HepG2 (cell line): ENCODE measurements at regions not wholly inside any gene's neighbourhood (a gene's known extent, or its start where the extent isn't known, plus 50 kb on each side); places are given as distances from the start of the nearest gene placed in this dataset.

Experiments used
- ATAC-seq: fragments of 200-7000 bp; cut with Tn5 transposase; 3 replicates; pipeline ENCODE4 v1.9.1; 2020; ENCODE audit warnings: mild to moderate bottlenecking, moderate library complexity
- BruUV-seq: library from RNA; stranded (reverse); fragments of 400-500 nt; replicated peaks from 2 replicates; lab custom pipeline; 2021; lab: Mats Ljungman, UMichigan
- CTCF ChIA-PET: fragments of 300-600 bp; formaldehyde crosslinking; extraction: SDS; loops from one replicate; lab custom pipeline; 2021; ENCODE audit warnings: low total read pairs, inconsistent platforms, low intra/inter-chr PET ratio; lab: Yijun Ruan, JAX
- POLR2A ChIA-PET: fragments of 350-600 bp; sonication (Branson Sonifier 250); formaldehyde crosslinking; loops from one replicate; lab custom pipeline; 2020; ENCODE audit warnings: antibody characterized with exemption, inconsistent platforms; lab: Yijun Ruan, JAX
- DNase-seq: peaks from one replicate; pipeline ENCODE4 v3.0.0-alpha.2; 2015; ENCODE audit warnings: low spot score
- FAIRE-seq: peaks from 3 replicates; lab custom pipeline; 2011; peaks lifted over from hg19 to GRCh38; lab: Jason Lieb, UNC
- H2AFZ ChIP-seq: one replicate; pipeline ENCODE4 v1.6.1; 2011; ENCODE audit warnings: low read length, inconsistent platforms
- H3K27ac ChIP-seq: fragments of 300-600 bp; 3 replicates; pipeline ENCODE4 v1.8.0; 2011; ENCODE audit warnings: mixed run types, mild to moderate bottlenecking, mixed read lengths, low read length, inconsistent platforms; ENCODE audit not compliant: insufficient read depth; ENCODE audit errors: extremely low read length
- H3K27me3 ChIP-seq, 2 experiments: fragments of 200-600 bp in 1 of 2; 2 replicates in 1 of 2; 3 replicates in 1 of 2; pipeline versions ENCODE4 v1.6.0 to v1.8.0; 2011; ENCODE audit warnings: low read length in 2 of 2, mild to moderate bottlenecking in 2 of 2, moderate library complexity in 2 of 2, inconsistent platforms in 1 of 2; ENCODE audit not compliant: insufficient read depth in 2 of 2, control insufficient read depth in 1 of 2
- H3K36me3 ChIP-seq, 2 experiments: fragments of 200-600 bp in 1 of 2; replicated peaks in 1 of 2; 2 replicates in 1 of 2; 3 replicates in 1 of 2; pipeline versions ENCODE4 v1.5.1 to v1.8.0; 2011; ENCODE audit warnings: low read length in 2 of 2, inconsistent platforms in 1 of 2; ENCODE audit not compliant: insufficient read depth in 2 of 2, control insufficient read depth in 1 of 2
- H3K4me1 ChIP-seq: 2 replicates; pipeline ENCODE4 v1.5.1; 2012; ENCODE audit warnings: low read length, inconsistent platforms; ENCODE audit not compliant: insufficient read depth
- H3K4me2 ChIP-seq: 2 replicates; pipeline ENCODE4 v1.6.0; 2011; ENCODE audit warnings: low read depth, low read length, inconsistent platforms
- H3K4me3 ChIP-seq, 3 experiments: fragments of 200-600 bp in 1 of 3; sonication (generic), shearing (Covaris generic) in 1 of 3; replicated peaks in 1 of 3; 2 replicates each; pipeline ENCODE4 v1.5.1; 2011 to 2016; ENCODE audit warnings: low read length in 3 of 3, inconsistent platforms in 2 of 3, low read depth in 2 of 3, mild to moderate bottlenecking in 2 of 3, control low read depth in 1 of 3, mixed read lengths in 1 of 3; ENCODE audit not compliant: insufficient read depth in 1 of 3
- H3K79me2 ChIP-seq: one replicate; pipeline ENCODE4 v1.6.1; 2011; ENCODE audit warnings: low read length, inconsistent platforms; ENCODE audit not compliant: insufficient read depth
- H3K9ac ChIP-seq: 2 replicates; pipeline ENCODE4 v1.6.0; 2011; ENCODE audit warnings: mild to moderate bottlenecking, low read depth, low read length, inconsistent platforms; ENCODE audit not compliant: insufficient read depth
- H3K9me3 ChIP-seq: 2 replicates; pipeline ENCODE4 v1.5.1; 2012; ENCODE audit warnings: mild to moderate bottlenecking, low read length
- H4K20me1 ChIP-seq: 2 replicates; pipeline ENCODE4 v1.6.0; 2011; ENCODE audit warnings: inconsistent platforms, mild to moderate bottlenecking, low read length, moderate library complexity; ENCODE audit not compliant: insufficient read depth
- ELF4 ChIP-seq: sonication (generic); formaldehyde crosslinking; IDR thresholded peaks from 2 replicates; pipeline ENCODE4 v1.5.0; 2020; ENCODE audit warnings: missing genetic modification reagents, mild to moderate bottlenecking, moderate library complexity, borderline replicate concordance
- FOXP4 ChIP-seq: sonication (generic); formaldehyde crosslinking; IDR thresholded peaks from 2 replicates; pipeline ENCODE4 v1.4.0; 2020; ENCODE audit warnings: missing genetic modification reagents
- GTF3A ChIP-seq: sonication (generic); formaldehyde crosslinking; conservative IDR thresholded peaks from 2 replicates; pipeline ENCODE4 v1.4.0; 2020; ENCODE audit warnings: mild to moderate bottlenecking, missing genetic modification reagents
- MED13 ChIP-seq: sonication (generic); formaldehyde crosslinking; IDR thresholded peaks from 2 replicates; pipeline ENCODE4 v1.5.0; 2020; ENCODE audit warnings: missing genetic modification reagents
- MYNN ChIP-seq: sonication (generic); formaldehyde crosslinking; IDR thresholded peaks from 2 replicates; pipeline ENCODE4 v1.4.0; 2020; ENCODE audit warnings: mild to moderate bottlenecking, low read depth, missing genetic modification reagents
- MYPOP ChIP-seq: sonication (generic); formaldehyde crosslinking; IDR thresholded peaks from 2 replicates; pipeline ENCODE4 v1.8.1; 2023; ENCODE audit warnings: mild to moderate bottlenecking, moderate library complexity, missing genetic modification reagents
- PRMT3 ChIP-seq: sonication (generic); formaldehyde crosslinking; IDR thresholded peaks from 2 replicates; pipeline ENCODE4 v1.8.1; 2022; ENCODE audit warnings: low read depth, mild to moderate bottlenecking, moderate library complexity, missing genetic modification reagents, borderline replicate concordance
- SAP130 ChIP-seq: IDR thresholded peaks from 2 replicates; pipeline ENCODE4 v1.6.1; 2016; ENCODE audit warnings: low read depth
- SNRNP70 ChIP-seq: fragments of 200-400 bp; formaldehyde crosslinking; IDR thresholded peaks from 2 replicates; pipeline ENCODE4 v1.6.1; 2017; ENCODE audit warnings: mild to moderate bottlenecking, low read depth, low read length, moderate library complexity
- SRY ChIP-seq: sonication (generic); formaldehyde crosslinking; IDR thresholded peaks from 2 replicates; pipeline ENCODE4 v1.8.0; 2022; ENCODE audit warnings: mild to moderate bottlenecking, missing genetic modification reagents
- TAF1 ChIP-seq: sonication (generic); formaldehyde crosslinking; IDR thresholded peaks from 2 replicates; pipeline ENCODE4 v1.4.0; 2020; ENCODE audit warnings: missing genetic modification reagents
- TAF15 ChIP-seq: fragments of 200-400 bp; formaldehyde crosslinking; IDR thresholded peaks from one replicate; pipeline ENCODE4 v1.6.1; 2018; ENCODE audit warnings: mild to moderate bottlenecking, low read depth, low read length; ENCODE audit not compliant: poor library complexity, severe bottlenecking
- TBX3 ChIP-seq: fragments of 450-650 bp; IDR thresholded peaks from 2 replicates; pipeline ENCODE4 v1.6.1; 2017; ENCODE audit warnings: antibody characterized with exemption, mild to moderate bottlenecking, inconsistent platforms, borderline replicate concordance
- TEF ChIP-seq: sonication (generic); formaldehyde crosslinking; IDR thresholded peaks from 2 replicates; pipeline ENCODE4 v1.5.0; 2020; ENCODE audit warnings: missing genetic modification reagents
- ZFY ChIP-seq: sonication (generic); formaldehyde crosslinking; IDR thresholded peaks from 2 replicates; pipeline ENCODE4 v1.4.0; 2020; ENCODE audit warnings: missing genetic modification reagents
- ZKSCAN1 ChIP-seq: fragments of 150-350 bp; IDR thresholded peaks from 2 replicates; pipeline ENCODE4 v1.6.1; 2014; ENCODE audit warnings: low read length
- ZNF331 ChIP-seq: sonication (generic); formaldehyde crosslinking; IDR thresholded peaks from 2 replicates; pipeline ENCODE4 v1.4.0; 2020; ENCODE audit warnings: missing genetic modification reagents
- ZNF432 ChIP-seq: sonication (generic); formaldehyde crosslinking; IDR thresholded peaks from 2 replicates; pipeline ENCODE4 v1.5.0; 2020; ENCODE audit warnings: missing genetic modification reagents, mild to moderate bottlenecking, borderline replicate concordance
- ZNF576 ChIP-seq: sonication (generic); formaldehyde crosslinking; IDR thresholded peaks from 2 replicates; pipeline ENCODE4 v1.4.0; 2020; ENCODE audit warnings: mild to moderate bottlenecking, missing genetic modification reagents
- ZNF746 ChIP-seq: sonication (generic); formaldehyde crosslinking; IDR thresholded peaks from 2 replicates; pipeline ENCODE4 v1.8.0; 2022; ENCODE audit warnings: mild to moderate bottlenecking, missing genetic modification reagents
- WGBS: methylation state at CpG from one replicate; pipeline ENCODE4 v1.1.6; 2017; ENCODE audit warnings: low lambda C conversion rate; 5-methylcytosine and 5-hydroxymethylcytosine counted together
- in situ Hi-C: cut with HindIII; loops from 2 replicates; pipeline ENCODE4 v1.10.0; 2017; ENCODE audit warnings: low pct_unique_long_range_greater_than_20kb; ENCODE audit not compliant: extremely low pct_ligation_motif_present
- intact Hi-C: fragments of 100-400 bp; cut with micrococcal nuclease; formaldehyde crosslinking; loops from one replicate; pipeline ENCODE4 v1.10.0; 2022; ENCODE audit not compliant: unreplicated experiment

GRCh38 chr11:95302211-95302610 lies 71.2 kb upstream of the SESN3 start:
- POLR2A ChIA-PET = no interaction called here
- no TSS peak for BruUV-seq
- Histone ChIP-seq H3K9me3 (no peaks in the 10 kb centered on the region), H2AFZ (no peak overlapping the region), H3K27ac (no peak overlapping the region), H3K9ac (no peak overlapping the region), H3K4me1 (no peaks in the 10 kb centered on the region), H3K4me3 (no peak overlapping the region), H3K4me2 (no peak overlapping the region), H4K20me1 (no peaks in the 10 kb centered on the region), H3K79me2 (no peaks in the 10 kb centered on the region), H3K27me3 (no peaks in the 10 kb centered on the region; a peak in 2 of 5 replicates), H3K36me3 (no peaks in the 10 kb centered on the region)
- 57% methylated on average over 4 of the region's 4 CpGs for WGBS
- TF ChIP-seq SAP130 (no peak), TAF1 (no peak), TEF (no peak), ELF4 (CRISPR knock-in tag) (no peak), ZNF432 (CRISPR knock-in tag) (no peak), GTF3A (CRISPR knock-in tag) (no peak), ZNF576 (CRISPR knock-in tag) (no peak), ZKSCAN1 (no peak), MYNN (no peak), TBX3 (no peak), FOXP4 (no peak), ZNF746 (CRISPR knock-in tag) (no peak), MED13 (no peak), ZFY (CRISPR knock-in tag) (no peak), SNRNP70 (no peak), TAF15 (no peak), SRY (CRISPR knock-in tag) (no peak), MYPOP (CRISPR knock-in tag) (no peak), PRMT3 (CRISPR knock-in tag) (no peak), ZNF331 (CRISPR knock-in tag) (no peak)
- DNase-seq (no peak), ATAC-seq (no peak), FAIRE-seq (no peak)
- in situ Hi-C loops = no loop called here
- intact Hi-C loops = no loop called here
- CTCF ChIA-PET = no interaction called here
